ENCODE measurements at regions not wholly inside any gene's neighbourhood (a gene's known extent, or its start where the extent isn't known, plus 50 kb on each side); places are given as distances from the start of the nearest gene placed in this dataset.

- Mint-ChIP-seq H3K36me3 (ENCODE audit: low read depth) (peaks cover 3% of the 10 kb centered on the region), H3K4me1 (ENCODE audit: low read depth) (peaks cover 55% of the 10 kb centered on the region), H3K27me3 (no peaks in the 10 kb centered on the region), H3K9me3 (no peaks in the 10 kb centered on the region), H3K27ac (no peak overlapping the region), H3K4me3 (no peak overlapping the region)
- intact Hi-C loops (cut with micrococcal nuclease), result no loop called here
- no peak for ATAC-seq
- ChIA-PET CTCF (no interaction called here), POLR2A (interaction anchor here (1.0 kb wide), 1 partner anchor 130 kb away, joined by 3 read pairs; no protein-coding TSS in a partner anchor)
- DNase-seq, result no peak
- TF ChIP-seq CTCF (IDR thresholded peaks at IDR 0.05), result no peak
These were observed 130.8 kb downstream of the KLF12 start for GRCh38 chr13:74003374-74003773.

GRCh38 chr13:74000876-74001275, 133.3 kb downstream of the KLF12 start:
- ChIA-PET CTCF (interaction anchor here (1.3 kb wide), 1 partner anchor 17 kb away, joined by 4 read pairs; no protein-coding TSS in a partner anchor), POLR2A (no interaction called here)
- intact Hi-C loops (cut with micrococcal nuclease), result no loop called here
- Mint-ChIP-seq H3K9me3 (no peaks in the 10 kb centered on the region), H3K27me3 (no peaks in the 10 kb centered on the region), H3K36me3 (ENCODE audit: low read depth) (no peaks in the 10 kb centered on the region), H3K4me1 (ENCODE audit: low read depth) (peaks cover 45% of the 10 kb centered on the region), H3K4me3 (no peak overlapping the region), H3K27ac (no peak overlapping the region)
- TF ChIP-seq CTCF (IDR thresholded peaks at IDR 0.05), result no peak
- ATAC-seq, result no peak
- no peak for DNase-seq

GRCh38 chr13:73998631-73999030, 135.6 kb downstream of the KLF12 start:
- DNase-seq, result no peak
- H3K9me3 Mint-ChIP-seq, result no peaks in the 10 kb centered on the region
- peaks cover 46% of the 10 kb centered on the region for H3K4me1 Mint-ChIP-seq (ENCODE audit: low read depth)
- CTCF ChIA-PET, result interaction anchor here (1.9 kb wide), 1 partner anchor 12 kb away, joined by 5 read pairs; no protein-coding TSS in a partner anchor
- POLR2A ChIA-PET, result no interaction called here
- no peak for TF ChIP-seq CTCF (IDR thresholded peaks at IDR 0.05)
- intact Hi-C loops (cut with micrococcal nuclease), result no loop called here
- peak; percentile 89 for ATAC-seq
- H3K27me3 Mint-ChIP-seq, result no peaks in the 10 kb centered on the region
- H3K27ac Mint-ChIP-seq, result peak overlapping the region; percentile 53
- H3K4me3 Mint-ChIP-seq, result no peak overlapping the region
- peaks cover 11% of the 10 kb centered on the region for H3K36me3 Mint-ChIP-seq (ENCODE audit: low read depth)

GRCh38 chr13:73997964-73998363, 136.2 kb downstream of the KLF12 start:
- Mint-ChIP-seq H3K4me1 (ENCODE audit: low read depth) (peaks cover 40% of the 10 kb centered on the region), H3K27me3 (no peaks in the 10 kb centered on the region), H3K36me3 (ENCODE audit: low read depth) (peaks cover 13% of the 10 kb centered on the region), H3K27ac (no peak overlapping the region), H3K9me3 (no peaks in the 10 kb centered on the region), H3K4me3 (no peak overlapping the region)
- intact Hi-C loops (cut with micrococcal nuclease), result no loop called here
- ATAC-seq (no peak), DNase-seq (no peak)
- CTCF ChIA-PET, result interaction anchor here (1.9 kb wide), 1 partner anchor 12 kb away, joined by 5 read pairs; no protein-coding TSS in a partner anchor
- TF ChIP-seq CTCF (IDR thresholded peaks at IDR 0.05), result no peak
- POLR2A ChIA-PET, result interaction anchor here (1.0 kb wide), 1 partner anchor 135 kb away, joined by 3 read pairs; no protein-coding TSS in a partner anchor

- Mint-ChIP-seq H3K27me3 (no peaks in the 10 kb centered on the region), H3K4me3 (no peak overlapping the region), H3K4me1 (ENCODE audit: low read depth) (peaks cover 41% of the 10 kb centered on the region), H3K36me3 (ENCODE audit: low read depth) (peaks cover 19% of the 10 kb centered on the region), H3K9me3 (no peaks in the 10 kb centered on the region), H3K27ac (no peak overlapping the region)
- DNase-seq, result no peak
- intact Hi-C loops (cut with micrococcal nuclease), result no loop called here
- ATAC-seq, result no peak
- TF ChIP-seq CTCF (IDR thresholded peaks at IDR 0.05), result no peak
- ChIA-PET POLR2A (interaction anchor here (1.3 kb wide), 1 partner anchor 138 kb away, joined by 3 read pairs; the partner anchor contains the start of gene KLF12), CTCF (no interaction called here)
These were observed 137.6 kb downstream of the KLF12 start for GRCh38 chr13:73996569-73996968.
